Neural cell (in vitro differentiated cells): ENCODE measurements at regions not wholly inside any gene's neighbourhood (a gene's known extent, or its start where the extent isn't known, plus 50 kb on each side); places are given as distances from the start of the nearest gene placed in this dataset.

Experiments
- H2AFZ ChIP-seq: fragments of 200-600, 300-800 bp; sonication (generic), shearing (Covaris generic); 2 replicates; pipeline ENCODE4 v1.6.0; 2014; ENCODE audit warnings: low read depth, mild to moderate bottlenecking, antibody characterized with exemption, low read length, moderate library complexity
- H3F3A ChIP-seq: fragments of 200-600 bp; shearing (Covaris generic); 2 replicates; pipeline ENCODE4 v1.6.1; 2016; ENCODE audit warnings: mild to moderate bottlenecking, moderate library complexity, mixed read lengths, antibody characterized with exemption, low read length; ENCODE audit not compliant: insufficient read depth, poor library complexity, severe bottlenecking
- H3K27ac ChIP-seq: fragments of 200-600, 300-800 bp; sonication (generic), shearing (Covaris generic); 2 replicates; pipeline ENCODE4 v1.5.1; 2014; ENCODE audit warnings: mild to moderate bottlenecking, low read length, moderate library complexity
- H3K27me3 ChIP-seq: fragments of 300-800, 200-600 bp; sonication (generic), shearing (Covaris generic); 2 replicates; pipeline ENCODE4 v1.6.0; 2014; ENCODE audit warnings: mild to moderate bottlenecking, low read depth, low read length, moderate library complexity; ENCODE audit not compliant: insufficient read depth
- H3K36me3 ChIP-seq: fragments of 300-800, 200-600 bp; sonication (generic), shearing (Covaris generic); 2 replicates; pipeline ENCODE4 v1.5.1; 2014; ENCODE audit warnings: mild to moderate bottlenecking, antibody characterized with exemption, low read length, moderate library complexity; ENCODE audit not compliant: insufficient read depth
- H3K4me2 ChIP-seq: fragments of 300-800, 200-600 bp; sonication (generic), shearing (Covaris generic); 2 replicates; pipeline ENCODE4 v1.6.0; 2014; ENCODE audit warnings: mild to moderate bottlenecking, low read length
- H3K4me3 ChIP-seq: fragments of 300-800, 200-600 bp; sonication (generic), shearing (Covaris generic); 2 replicates; pipeline ENCODE4 v1.5.1; 2014; ENCODE audit warnings: mild to moderate bottlenecking, low read length, moderate library complexity
- H3K79me2 ChIP-seq: fragments of 200-600 bp; shearing (Covaris generic); replicated peaks from 2 replicates; pipeline ENCODE4 v1.6.0; 2014; ENCODE audit warnings: mild to moderate bottlenecking, low read length, moderate library complexity; ENCODE audit not compliant: insufficient read depth
- H3K9ac ChIP-seq: fragments of 300-800, 200-600 bp; sonication (generic), shearing (Covaris generic); 2 replicates; pipeline ENCODE4 v1.6.1; 2016; ENCODE audit warnings: mild to moderate bottlenecking, low read length, mixed read lengths
- H3K9me2 ChIP-seq: fragments of 200-600 bp; shearing (Covaris generic); 2 replicates; pipeline ENCODE4 v1.6.1; 2016; ENCODE audit warnings: mild to moderate bottlenecking, low read length, mixed read lengths; ENCODE audit not compliant: insufficient read depth
- H3K9me3 ChIP-seq: fragments of 200-600, 300-800 bp; sonication (generic), shearing (Covaris generic); 2 replicates; pipeline ENCODE4 v1.6.1; 2016; ENCODE audit warnings: mild to moderate bottlenecking, mixed run types, low read length, moderate library complexity, mixed read lengths
- H4K20me1 ChIP-seq: fragments of 200-600 bp; shearing (Covaris generic); 2 replicates; pipeline ENCODE4 v1.6.1; 2016; ENCODE audit warnings: mild to moderate bottlenecking, mixed run types; ENCODE audit not compliant: insufficient read depth
- CTCF ChIP-seq: fragments of 450-650 bp; IDR thresholded peaks from 2 replicates; pipeline ENCODE4 v1.5.1; 2014; ENCODE audit warnings: antibody characterized with exemption, mild to moderate bottlenecking, moderate library complexity; ENCODE audit not compliant: poor library complexity, severe bottlenecking
- EP300 ChIP-seq: fragments of 450-650 bp; conservative IDR thresholded peaks from 2 replicates; pipeline ENCODE4 v1.6.1; 2014; ENCODE audit warnings: antibody characterized with exemption, mild to moderate bottlenecking, moderate library complexity; ENCODE audit not compliant: poor library complexity, severe bottlenecking
- EZH2 ChIP-seq: fragments of 200-600, 300-800 bp; shearing (Covaris generic), sonication (generic); IDR thresholded peaks from 2 replicates; pipeline ENCODE4 v1.6.1; 2014; ENCODE audit warnings: antibody characterized with exemption, low read length, borderline replicate concordance, mild to moderate bottlenecking; ENCODE audit not compliant: insufficient read depth, poor library complexity, severe bottlenecking
- MXI1 ChIP-seq: fragments of 450-650 bp; conservative IDR thresholded peaks from 2 replicates; pipeline ENCODE4 v1.6.1; 2014; ENCODE audit warnings: antibody characterized with exemption, mild to moderate bottlenecking; ENCODE audit not compliant: poor library complexity, severe bottlenecking
- POLR2AphosphoS5 ChIP-seq: IDR thresholded peaks from 2 replicates; pipeline ENCODE4 v1.6.1; 2012
- RAD21 ChIP-seq: fragments of 450-650 bp; conservative IDR thresholded peaks from 2 replicates; pipeline ENCODE4 v1.6.1; 2014; ENCODE audit warnings: antibody characterized with exemption, mild to moderate bottlenecking, moderate library complexity
- REST ChIP-seq: IDR thresholded peaks from 2 replicates; pipeline ENCODE4 v1.6.1; 2012; ENCODE audit warnings: borderline replicate concordance
- SMC3 ChIP-seq: fragments of 450-650 bp; conservative IDR thresholded peaks from 2 replicates; pipeline ENCODE4 v1.6.1; 2014; ENCODE audit warnings: antibody characterized with exemption, mild to moderate bottlenecking, moderate library complexity; ENCODE audit not compliant: poor library complexity
- TAF1 ChIP-seq: IDR thresholded peaks from 2 replicates; pipeline ENCODE4 v1.6.1; 2012; ENCODE audit warnings: low read depth

- Histone ChIP-seq H3K9me3 (no peaks in the 10 kb centered on the region), H3K4me2 (no peak overlapping the region), H3F3A (no peaks in the 10 kb centered on the region), H3K36me3 (no peaks in the 10 kb centered on the region), H2AFZ (no peak overlapping the region), H3K4me3 (no peak overlapping the region), H4K20me1 (no peaks in the 10 kb centered on the region), H3K9me2 (no peaks in the 10 kb centered on the region), H3K27me3 (no peaks in the 10 kb centered on the region), H3K79me2 (no peaks in the 10 kb centered on the region), H3K9ac (no peak overlapping the region), H3K27ac (no peak overlapping the region)
- TF ChIP-seq REST (no peak), SMC3 (no peak), POLR2AphosphoS5 (no peak), RAD21 (no peak)
Observed at GRCh38 chr12:92404259-92404894, 258.7 kb upstream of the BTG1 start.

GRCh38 chr12:92403210-92404175 is 257.8 kb upstream of the BTG1 start:
- H3K4me3 ChIP-seq: no peak overlapping the region
- no peak overlapping the region for H3K9ac ChIP-seq
- no peaks in the 10 kb centered on the region for H3K27me3 ChIP-seq
- no peaks in the 10 kb centered on the region for H3K36me3 ChIP-seq
- no peak overlapping the region for H3K4me2 ChIP-seq
- no peak overlapping the region for H2AFZ ChIP-seq
- no peaks in the 10 kb centered on the region for H3K9me3 ChIP-seq
- no peak for TF ChIP-seq RAD21
- no peak for TF ChIP-seq EP300
- TF ChIP-seq EZH2: no peak
- no peak for TF ChIP-seq CTCF
- TF ChIP-seq TAF1: no peak
- TF ChIP-seq POLR2AphosphoS5: no peak
- no peak for TF ChIP-seq MXI1
- TF ChIP-seq SMC3: no peak
- TF ChIP-seq REST: no peak
- H3K79me2 ChIP-seq: no peaks in the 10 kb centered on the region
- H3K9me2 ChIP-seq: no peaks in the 10 kb centered on the region
- H3F3A ChIP-seq: no peaks in the 10 kb centered on the region
- H4K20me1 ChIP-seq: no peaks in the 10 kb centered on the region
- no peak overlapping the region for H3K27ac ChIP-seq
